Brain pericyte (primary cell): ENCODE measurements at regions not wholly inside any gene's neighbourhood (a gene's known extent, or its start where the extent isn't known, plus 50 kb on each side); places are given as distances from the start of the nearest gene placed in this dataset.

Experiments used
- DNase-seq: peaks from one replicate; pipeline ENCODE4 v3.0.0-alpha.2; 2012; ENCODE audit warnings: low read depth, low spot score

- no peak for DNase-seq
These were observed 89.2 kb upstream of the PRLR start for GRCh38 chr5:35319333-35320002.

GRCh38 chr5:35317586-35317985 lies 87.3 kb upstream of the PRLR start:
- no peak for DNase-seq

- DNase-seq: no peak
These were observed 86.5 kb upstream of the PRLR start for GRCh38 chr5:35316611-35317274.

GRCh38 chr5:35313291-35313690 lies 83.0 kb upstream of the PRLR start:
- peak; percentile 6 for DNase-seq

- no peak for DNase-seq
These were observed 82.0 kb upstream of the PRLR start for GRCh38 chr5:35312267-35312666.

GRCh38 chr5:35309365-35310130 lies 79.3 kb upstream of the PRLR start:
- no peak for DNase-seq

- DNase-seq: no peak
These were observed 78.1 kb upstream of the PRLR start for GRCh38 chr5:35308421-35308820.

- no peak for DNase-seq
These were observed 76.6 kb upstream of the PRLR start for GRCh38 chr5:35306716-35307365.

- no peak for DNase-seq
These were observed 75.2 kb upstream of the PRLR start for GRCh38 chr5:35305336-35306020.

- no peak for DNase-seq
These were observed 74.0 kb upstream of the PRLR start for GRCh38 chr5:35304291-35304690.

- no peak for DNase-seq
These were observed 72.9 kb upstream of the PRLR start for GRCh38 chr5:35303152-35303551.

- no peak for DNase-seq
These were observed 72.3 kb upstream of the PRLR start for GRCh38 chr5:35302544-35302943.

GRCh38 chr5:35297755-35298154 lies 67.5 kb upstream of the PRLR start:
- no peak for DNase-seq

GRCh38 chr5:35294976-35295375 lies 64.7 kb upstream of the PRLR start:
- DNase-seq: no peak

- DNase-seq: no peak
These were observed 63.7 kb upstream of the PRLR start for GRCh38 chr5:35294017-35294416.

GRCh38 chr5:35285435-35285834 lies 55.1 kb upstream of the PRLR start:
- no peak for DNase-seq

GRCh38 chr5:35285011-35285410 lies 54.7 kb upstream of the PRLR start:
- DNase-seq: no peak

GRCh38 chr5:35284364-35284763 lies 54.1 kb upstream of the PRLR start:
- no peak for DNase-seq

GRCh38 chr5:35282810-35283209 lies 52.5 kb upstream of the PRLR start:
- DNase-seq: no peak

- no peak for DNase-seq
These were observed 51.3 kb upstream of the PRLR start for GRCh38 chr5:35281613-35282012.
